IgD-negative memory B cell (primary cell): ENCODE measurements at regions not wholly inside any gene's neighbourhood (a gene's known extent, or its start where the extent isn't known, plus 50 kb on each side); places are given as distances from the start of the nearest gene placed in this dataset.

Experiments
- H3K27ac Mint-ChIP-seq, 3 donors: one replicate each; pipeline ENCODE4 v1.8.0; 2020 to 2022; ENCODE audit warnings: mild to moderate bottlenecking in 3 of 3, mixed read lengths in 3 of 3, moderate library complexity in 1 of 3
- H3K27me3 Mint-ChIP-seq: one replicate; pipeline ENCODE4 v1.8.0; 2021; ENCODE audit warnings: mixed read lengths
- H3K36me3 Mint-ChIP-seq: one replicate; pipeline ENCODE4 v1.8.0; 2020; ENCODE audit warnings: mild to moderate bottlenecking, mixed read lengths
- H3K4me1 Mint-ChIP-seq, 3 donors: one replicate each; pipeline ENCODE4 v1.8.0; 2020 to 2022; ENCODE audit warnings: mixed read lengths in 3 of 3, mild to moderate bottlenecking in 1 of 3
- H3K4me3 Mint-ChIP-seq, 4 donors: one replicate each; pipeline ENCODE4 v1.8.0; 2020 to 2022; ENCODE audit warnings: mild to moderate bottlenecking in 4 of 4, mixed read lengths in 4 of 4, moderate library complexity in 3 of 4
- H3K9me3 Mint-ChIP-seq, 3 donors: one replicate each; pipeline ENCODE4 v1.8.0; 2020 to 2021; ENCODE audit warnings: mixed read lengths in 3 of 3, mild to moderate bottlenecking in 1 of 3

- no peak overlapping the region for H3K4me3 Mint-ChIP-seq
- peaks cover 1 to 3% (median 2%) of the 10 kb centered on the region in 3 donors for H3K9me3 Mint-ChIP-seq
- H3K27me3 Mint-ChIP-seq, result no peaks in the 10 kb centered on the region
- H3K27ac Mint-ChIP-seq, result no peak overlapping the region
- H3K36me3 Mint-ChIP-seq, result no peaks in the 10 kb centered on the region
- H3K4me1 Mint-ChIP-seq, result no peaks in the 10 kb centered on the region
These were observed 355.0 kb upstream of the PCDH20 start for GRCh38 chr13:61770681-61771080.

GRCh38 chr13:61768175-61768574 lies 352.5 kb upstream of the PCDH20 start:
- H3K4me3 Mint-ChIP-seq, result no peak overlapping the region
- H3K4me1 Mint-ChIP-seq, result no peaks in the 10 kb centered on the region
- H3K27me3 Mint-ChIP-seq, result no peaks in the 10 kb centered on the region

GRCh38 chr13:61766667-61767058 lies 351.0 kb upstream of the PCDH20 start:
- Mint-ChIP-seq H3K4me3 (no peak overlapping the region), H3K36me3 (no peaks in the 10 kb centered on the region), H3K4me1 (no peaks in the 10 kb centered on the region), H3K27ac (no peak overlapping the region), H3K9me3 (peaks cover 1 to 3% (median 2%) of the 10 kb centered on the region in 3 donors), H3K27me3 (no peaks in the 10 kb centered on the region)

More at GRCh38 chr13:61768175-61768574, 352.5 kb upstream of the PCDH20 start:
- Mint-ChIP-seq H3K36me3 (no peaks in the 10 kb centered on the region), H3K27ac (no peak overlapping the region), H3K9me3 (peaks cover 1 to 3% (median 2%) of the 10 kb centered on the region in 3 donors)

GRCh38 chr13:61765940-61766666 lies 350.5 kb upstream of the PCDH20 start:
- Mint-ChIP-seq H3K36me3 (no peaks in the 10 kb centered on the region), H3K4me1 (no peaks in the 10 kb centered on the region), H3K9me3 (peaks cover under 1 to 1% (median 1%) of the 10 kb centered on the region in 3 donors), H3K27me3 (no peaks in the 10 kb centered on the region), H3K27ac (no peak overlapping the region), H3K4me3 (no peak overlapping the region)

GRCh38 chr13:61765181-61765742 lies 349.6 kb upstream of the PCDH20 start:
- H3K36me3 Mint-ChIP-seq, result no peaks in the 10 kb centered on the region
- H3K9me3 Mint-ChIP-seq, result peaks cover 0 to 1% (median 0%) of the 10 kb centered on the region in 3 donors
- H3K4me3 Mint-ChIP-seq, result no peak overlapping the region
- no peaks in the 10 kb centered on the region for H3K4me1 Mint-ChIP-seq
- no peak overlapping the region for H3K27ac Mint-ChIP-seq
- H3K27me3 Mint-ChIP-seq, result no peaks in the 10 kb centered on the region

GRCh38 chr13:61761690-61762089 lies 346.0 kb upstream of the PCDH20 start:
- H3K27me3 Mint-ChIP-seq, result no peaks in the 10 kb centered on the region
- no peak overlapping the region for H3K4me3 Mint-ChIP-seq
- peaks cover 0 to 6% (median 3%) of the 10 kb centered on the region in 3 donors for H3K9me3 Mint-ChIP-seq
- no peak overlapping the region for H3K27ac Mint-ChIP-seq
- H3K4me1 Mint-ChIP-seq, result no peaks in the 10 kb centered on the region
- no peaks in the 10 kb centered on the region for H3K36me3 Mint-ChIP-seq

- no peaks in the 10 kb centered on the region for H3K36me3 Mint-ChIP-seq
- H3K4me3 Mint-ChIP-seq, result no peak overlapping the region
- H3K27me3 Mint-ChIP-seq, result no peaks in the 10 kb centered on the region
- no peaks in the 10 kb centered on the region for H3K4me1 Mint-ChIP-seq
- peaks cover 3 to 17% (median 4%) of the 10 kb centered on the region in 3 donors for H3K9me3 Mint-ChIP-seq
- H3K27ac Mint-ChIP-seq, result no peak overlapping the region
These were observed 344.5 kb upstream of the PCDH20 start for GRCh38 chr13:61760102-61760501.

- Mint-ChIP-seq H3K27me3 (no peaks in the 10 kb centered on the region), H3K27ac (no peak overlapping the region), H3K4me1 (no peaks in the 10 kb centered on the region), H3K9me3 (peaks cover 3 to 22% (median 4%) of the 10 kb centered on the region in 3 donors), H3K4me3 (no peak overlapping the region), H3K36me3 (no peaks in the 10 kb centered on the region)
These were observed 340.4 kb upstream of the PCDH20 start for GRCh38 chr13:61756031-61756430.

GRCh38 chr13:61751039-61751438 lies 335.4 kb upstream of the PCDH20 start:
- Mint-ChIP-seq H3K36me3 (no peaks in the 10 kb centered on the region), H3K4me3 (no peak overlapping the region), H3K27me3 (no peaks in the 10 kb centered on the region), H3K4me1 (no peaks in the 10 kb centered on the region), H3K27ac (no peak overlapping the region), H3K9me3 (peaks cover 3 to 14% (median 4%) of the 10 kb centered on the region in 3 donors)

- H3K4me3 Mint-ChIP-seq, result no peak overlapping the region
- H3K4me1 Mint-ChIP-seq, result no peaks in the 10 kb centered on the region
- no peaks in the 10 kb centered on the region for H3K27me3 Mint-ChIP-seq
- H3K9me3 Mint-ChIP-seq, result peaks cover 0 to 7% (median 4%) of the 10 kb centered on the region in 3 donors
- H3K27ac Mint-ChIP-seq, result no peak overlapping the region
- H3K36me3 Mint-ChIP-seq, result peaks cover 1% of the 10 kb centered on the region
These were observed 322.6 kb upstream of the PCDH20 start for GRCh38 chr13:61738236-61738750.

- Mint-ChIP-seq H3K4me3 (no peak overlapping the region), H3K27me3 (no peaks in the 10 kb centered on the region), H3K27ac (no peak overlapping the region), H3K4me1 (no peaks in the 10 kb centered on the region), H3K36me3 (no peaks in the 10 kb centered on the region), H3K9me3 (peaks cover 0 to 4% (median 3%) of the 10 kb centered on the region in 3 donors)
These were observed 319.0 kb upstream of the PCDH20 start for GRCh38 chr13:61734683-61735082.

GRCh38 chr13:61728471-61728870 lies 312.8 kb upstream of the PCDH20 start:
- Mint-ChIP-seq H3K36me3 (no peaks in the 10 kb centered on the region), H3K27ac (no peak overlapping the region), H3K27me3 (no peaks in the 10 kb centered on the region), H3K4me3 (no peak overlapping the region), H3K9me3 (peaks cover 0 to 13% (median 5%) of the 10 kb centered on the region in 3 donors), H3K4me1 (no peaks in the 10 kb centered on the region)

GRCh38 chr13:61727767-61728166 lies 312.1 kb upstream of the PCDH20 start:
- Mint-ChIP-seq H3K4me1 (no peaks in the 10 kb centered on the region), H3K27me3 (no peaks in the 10 kb centered on the region), H3K9me3 (peaks cover 0 to 14% (median 7%) of the 10 kb centered on the region in 3 donors)

GRCh38 chr13:61725806-61726205 lies 310.2 kb upstream of the PCDH20 start:
- H3K4me3 Mint-ChIP-seq, result no peak overlapping the region
- no peak overlapping the region for H3K27ac Mint-ChIP-seq
- H3K4me1 Mint-ChIP-seq, result no peaks in the 10 kb centered on the region
- no peaks in the 10 kb centered on the region for H3K27me3 Mint-ChIP-seq
- H3K36me3 Mint-ChIP-seq, result no peaks in the 10 kb centered on the region
- peaks cover 0 to 14% (median 7%) of the 10 kb centered on the region in 3 donors for H3K9me3 Mint-ChIP-seq

More at GRCh38 chr13:61727767-61728166, 312.1 kb upstream of the PCDH20 start:
- H3K4me3 Mint-ChIP-seq, result no peak overlapping the region
- H3K27ac Mint-ChIP-seq, result no peak overlapping the region
- no peaks in the 10 kb centered on the region for H3K36me3 Mint-ChIP-seq

- Mint-ChIP-seq H3K27me3 (no peaks in the 10 kb centered on the region), H3K36me3 (peaks cover 1% of the 10 kb centered on the region), H3K27ac (no peak overlapping the region), H3K4me3 (no peak overlapping the region), H3K4me1 (no peaks in the 10 kb centered on the region), H3K9me3 (peaks cover 4 to 20% (median 7%) of the 10 kb centered on the region in 3 donors)
These were observed 306.5 kb upstream of the PCDH20 start for GRCh38 chr13:61722119-61722518.
